HepG2 (cell line): ENCODE measurements at regions not wholly inside any gene's neighbourhood (a gene's known extent, or its start where the extent isn't known, plus 50 kb on each side); places are given as distances from the start of the nearest gene placed in this dataset.

Source experiments
- ARNT2 ChIP-seq: sonication (generic); formaldehyde crosslinking; IDR thresholded peaks from 2 replicates; pipeline ENCODE4 v1.8.0; 2022; ENCODE audit warnings: mild to moderate bottlenecking, low read depth, missing genetic modification reagents, moderate library complexity
- ATF2 ChIP-seq: sonication (generic); formaldehyde crosslinking; IDR thresholded peaks from 2 replicates; pipeline ENCODE4 v1.4.0; 2020; ENCODE audit warnings: missing genetic modification reagents
- MZF1 ChIP-seq: sonication (generic); formaldehyde crosslinking; IDR thresholded peaks from 2 replicates; pipeline ENCODE4 v1.8.1; 2023; ENCODE audit warnings: mild to moderate bottlenecking, missing genetic modification reagents, borderline replicate concordance
- NFIC ChIP-seq: IDR thresholded peaks from 2 replicates; pipeline ENCODE4 v1.6.1; 2012; ENCODE audit warnings: mild to moderate bottlenecking, low read length, inconsistent platforms
- PCBP1 ChIP-seq: fragments of 200-400 bp; formaldehyde crosslinking; IDR thresholded peaks from 2 replicates; pipeline ENCODE4 v1.6.1; 2017; ENCODE audit warnings: mild to moderate bottlenecking, low read depth, low read length, borderline replicate concordance
- POLR2AphosphoS5 ChIP-seq: IDR thresholded peaks from 2 replicates; pipeline ENCODE4 v1.6.1; 2012; ENCODE audit warnings: low read depth, low read length
- SIN3A ChIP-seq: IDR thresholded peaks from 2 replicates; pipeline ENCODE4 v1.6.1; 2011; ENCODE audit warnings: low read depth, mild to moderate bottlenecking, control low read depth, low read length, borderline replicate concordance
- SIN3B ChIP-seq: fragments of 150-350 bp; IDR thresholded peaks from 2 replicates; pipeline ENCODE4 v1.6.1; 2014; ENCODE audit warnings: low read length
- ZBTB38 ChIP-seq: sonication (generic); formaldehyde crosslinking; IDR thresholded peaks from 2 replicates; pipeline ENCODE4 v1.5.1; 2020; ENCODE audit warnings: mild to moderate bottlenecking, missing genetic modification reagents
- ZFX ChIP-seq: sonication (generic); formaldehyde crosslinking; IDR thresholded peaks from 2 replicates; pipeline ENCODE4 v1.4.0; 2020; ENCODE audit warnings: mild to moderate bottlenecking, low read depth, missing genetic modification reagents, moderate library complexity
- ZNF572 ChIP-seq: sonication (generic); formaldehyde crosslinking; IDR thresholded peaks from 2 replicates; pipeline ENCODE4 v1.5.1; 2020; ENCODE audit warnings: mild to moderate bottlenecking, missing genetic modification reagents
- ZNF766 ChIP-seq: sonication (generic); formaldehyde crosslinking; IDR thresholded peaks from 2 replicates; pipeline ENCODE4 v1.5.0; 2020; ENCODE audit warnings: missing genetic modification reagents, borderline replicate concordance
- TF ChIP-seq, protein P1 (sequence below): sonication (generic); formaldehyde crosslinking; IDR thresholded peaks from 2 replicates; pipeline ENCODE4 v1.5.0; 2020; ENCODE audit warnings: missing genetic modification reagents, mild to moderate bottlenecking, borderline replicate concordance
- TF ChIP-seq, protein P2 (sequence below): sonication (generic); formaldehyde crosslinking; IDR thresholded peaks from 2 replicates; pipeline ENCODE4 v1.5.0; 2020; ENCODE audit warnings: mild to moderate bottlenecking, missing genetic modification reagents, moderate library complexity

DNA sequence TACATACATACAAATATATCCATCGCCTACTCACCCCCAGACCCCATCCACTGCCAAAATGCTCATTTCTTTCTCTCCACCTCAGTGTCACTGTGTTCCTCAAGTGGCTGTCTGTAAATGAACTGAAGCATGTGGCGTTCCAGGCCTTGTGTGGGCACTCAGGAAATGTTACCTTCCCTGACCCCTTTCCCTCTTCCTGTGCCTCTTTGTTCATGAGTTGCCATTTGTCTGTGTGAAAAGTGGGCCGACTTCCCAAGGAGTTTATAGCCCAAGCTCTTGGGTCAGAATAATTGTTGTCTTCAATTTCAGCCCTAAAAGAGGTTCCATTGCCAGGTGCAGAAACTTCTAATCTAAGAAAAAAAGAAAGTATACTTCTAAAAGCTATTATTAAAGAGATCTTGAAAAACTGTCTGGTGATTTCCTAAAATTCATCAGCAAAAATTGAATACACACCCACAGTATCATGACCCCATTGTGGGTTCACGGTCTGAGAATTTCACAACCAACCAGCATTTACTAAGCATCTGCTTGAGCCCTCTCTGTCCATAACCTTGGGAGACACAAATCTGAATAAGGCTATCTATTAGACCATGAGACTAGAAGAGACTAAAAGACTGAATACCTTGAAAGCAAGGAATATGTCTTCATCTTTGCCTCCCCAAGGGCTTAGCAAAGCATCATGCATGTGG lies 201.4 kb upstream of the EEA1 start:
- TF ChIP-seq ZBTB38 (CRISPR knock-in tag), result no peak
- TF ChIP-seq PCBP1, result no peak
- TF ChIP-seq ARNT2 (CRISPR knock-in tag), result no peak
- TF ChIP-seq, protein P1, sequence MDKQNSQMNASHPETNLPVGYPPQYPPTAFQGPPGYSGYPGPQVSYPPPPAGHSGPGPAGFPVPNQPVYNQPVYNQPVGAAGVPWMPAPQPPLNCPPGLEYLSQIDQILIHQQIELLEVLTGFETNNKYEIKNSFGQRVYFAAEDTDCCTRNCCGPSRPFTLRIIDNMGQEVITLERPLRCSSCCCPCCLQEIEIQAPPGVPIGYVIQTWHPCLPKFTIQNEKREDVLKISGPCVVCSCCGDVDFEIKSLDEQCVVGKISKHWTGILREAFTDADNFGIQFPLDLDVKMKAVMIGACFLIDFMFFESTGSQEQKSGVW, result no peak
- TF ChIP-seq ZNF766 (CRISPR knock-in tag), result no peak
- TF ChIP-seq SIN3A, result no peak
- TF ChIP-seq POLR2AphosphoS5, result no peak
- no peak for TF ChIP-seq MZF1 (CRISPR knock-in tag)
- no peak for TF ChIP-seq ATF2 (CRISPR knock-in tag)
- TF ChIP-seq, protein P2, sequence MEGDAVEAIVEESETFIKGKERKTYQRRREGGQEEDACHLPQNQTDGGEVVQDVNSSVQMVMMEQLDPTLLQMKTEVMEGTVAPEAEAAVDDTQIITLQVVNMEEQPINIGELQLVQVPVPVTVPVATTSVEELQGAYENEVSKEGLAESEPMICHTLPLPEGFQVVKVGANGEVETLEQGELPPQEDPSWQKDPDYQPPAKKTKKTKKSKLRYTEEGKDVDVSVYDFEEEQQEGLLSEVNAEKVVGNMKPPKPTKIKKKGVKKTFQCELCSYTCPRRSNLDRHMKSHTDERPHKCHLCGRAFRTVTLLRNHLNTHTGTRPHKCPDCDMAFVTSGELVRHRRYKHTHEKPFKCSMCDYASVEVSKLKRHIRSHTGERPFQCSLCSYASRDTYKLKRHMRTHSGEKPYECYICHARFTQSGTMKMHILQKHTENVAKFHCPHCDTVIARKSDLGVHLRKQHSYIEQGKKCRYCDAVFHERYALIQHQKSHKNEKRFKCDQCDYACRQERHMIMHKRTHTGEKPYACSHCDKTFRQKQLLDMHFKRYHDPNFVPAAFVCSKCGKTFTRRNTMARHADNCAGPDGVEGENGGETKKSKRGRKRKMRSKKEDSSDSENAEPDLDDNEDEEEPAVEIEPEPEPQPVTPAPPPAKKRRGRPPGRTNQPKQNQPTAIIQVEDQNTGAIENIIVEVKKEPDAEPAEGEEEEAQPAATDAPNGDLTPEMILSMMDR (CRISPR knock-in tag), result no peak
- no peak for TF ChIP-seq NFIC
- no peak for TF ChIP-seq ZNF572
- TF ChIP-seq ZFX, result no peak
- TF ChIP-seq SIN3B, result no peak
